Ovary (tissue), 3 donors: ENCODE measurements at regions not wholly inside any gene's neighbourhood (a gene's known extent, or its start where the extent isn't known, plus 50 kb on each side); places are given as distances from the start of the nearest gene placed in this dataset.

Experiments
- CTCF ChIP-seq, 3 donors: fragments of 450-650 bp in 2 of 3; fragments of 200-600 bp in 1 of 3; IDR thresholded peaks; one replicate each; pipeline versions ENCODE4 v1.5.1 to v1.8.0; 2016 to 2022; ENCODE audit warnings: antibody characterized with exemption in 3 of 3, mild to moderate bottlenecking in 1 of 3
- EP300 ChIP-seq: sonication (generic); formaldehyde crosslinking; IDR thresholded peaks from one replicate; pipeline ENCODE4 v1.6.1; 2017; ENCODE audit warnings: antibody characterized with exemption
- POLR2A ChIP-seq: fragments of 450-650 bp; IDR thresholded peaks from one replicate; pipeline ENCODE4 v1.6.1; 2017; ENCODE audit warnings: antibody characterized with exemption, mild to moderate bottlenecking, moderate library complexity
- donor health status: DM: no; HTN: no; CAD: no.

- TF ChIP-seq CTCF (IDR thresholded peaks at IDR 0.05) (no peak), POLR2A (no peak), EP300 (no peak)
Observed at GRCh38 chr11:115676206-115676605, 172.0 kb upstream of the CADM1 start.
